DND-41 (cell line): ENCODE measurements at regions not wholly inside any gene's neighbourhood (a gene's known extent, or its start where the extent isn't known, plus 50 kb on each side); places are given as distances from the start of the nearest gene placed in this dataset.

Experiments
- ATAC-seq: fragments of 200-7000 bp; cut with Tn5 transposase; 3 replicates; pipeline ENCODE4 v1.9.1; 2021; ENCODE audit warnings: low read depth; ENCODE audit not compliant: insufficient read depth
- DNase-seq: peaks from one replicate; pipeline ENCODE4 v3.0.0-alpha.2; 2020
- H2AFZ ChIP-seq: 2 replicates; pipeline ENCODE4 v1.6.0; 2012; ENCODE audit warnings: low read depth, low read length
- H3K27ac ChIP-seq: 2 replicates; pipeline ENCODE4 v1.5.1; 2012; ENCODE audit warnings: low read length, inconsistent platforms
- H3K27me3 ChIP-seq: fragments of 200-600 bp; sonication (generic); 2 replicates; pipeline ENCODE4 v1.6.0; 2012; ENCODE audit warnings: low read length, mild to moderate bottlenecking, inconsistent platforms; ENCODE audit not compliant: insufficient read depth, poor library complexity
- H3K36me3 ChIP-seq: 2 replicates; pipeline ENCODE4 v1.5.1; 2012; ENCODE audit warnings: low read length, inconsistent platforms; ENCODE audit not compliant: insufficient read depth
- H3K4me1 ChIP-seq: 2 replicates; pipeline ENCODE4 v1.5.1; 2012; ENCODE audit warnings: mild to moderate bottlenecking, low read length; ENCODE audit not compliant: insufficient read depth
- H3K4me2 ChIP-seq: 2 replicates; pipeline ENCODE4 v1.6.0; 2012; ENCODE audit warnings: mild to moderate bottlenecking, moderate library complexity, low read length, inconsistent platforms; ENCODE audit not compliant: insufficient read depth
- H3K4me3 ChIP-seq, 2 experiments: fragments of 200-600 bp in 1 of 2; shearing (Covaris generic) in 1 of 2; 2 replicates each; pipeline ENCODE4 v1.5.1; 2012 to 2016; ENCODE audit warnings: inconsistent platforms in 2 of 2, low read length in 2 of 2, mild to moderate bottlenecking in 2 of 2, low read depth in 1 of 2, moderate library complexity in 1 of 2
- H3K79me2 ChIP-seq: 2 replicates; pipeline ENCODE4 v1.6.0; 2012; ENCODE audit warnings: low read length, inconsistent platforms; ENCODE audit not compliant: insufficient read depth
- H3K9ac ChIP-seq: 2 replicates; pipeline ENCODE4 v1.6.0; 2012; ENCODE audit warnings: low read depth, mild to moderate bottlenecking, inconsistent platforms, low read length, moderate library complexity
- H3K9me3 ChIP-seq: 2 replicates; pipeline ENCODE4 v1.5.1; 2012; ENCODE audit warnings: low read length, moderate library complexity, mild to moderate bottlenecking, inconsistent platforms; ENCODE audit not compliant: insufficient read depth, severe bottlenecking
- H4K20me1 ChIP-seq: 2 replicates; pipeline ENCODE4 v1.6.0; 2012; ENCODE audit warnings: low read length; ENCODE audit not compliant: insufficient read depth
- CTCF ChIP-seq: IDR thresholded peaks from 2 replicates; pipeline ENCODE4 v1.5.1; 2012; ENCODE audit warnings: borderline replicate concordance, low read length, moderate library complexity, mild to moderate bottlenecking; ENCODE audit not compliant: poor library complexity, severe bottlenecking; ENCODE audit errors: extremely low read depth
- EZH2 ChIP-seq: IDR thresholded peaks from 3 replicates; pipeline ENCODE4 v1.6.1; 2012; ENCODE audit warnings: borderline replicate concordance, low read depth, mild to moderate bottlenecking, moderate library complexity, low read length, inconsistent platforms; ENCODE audit not compliant: severe bottlenecking

DNA sequence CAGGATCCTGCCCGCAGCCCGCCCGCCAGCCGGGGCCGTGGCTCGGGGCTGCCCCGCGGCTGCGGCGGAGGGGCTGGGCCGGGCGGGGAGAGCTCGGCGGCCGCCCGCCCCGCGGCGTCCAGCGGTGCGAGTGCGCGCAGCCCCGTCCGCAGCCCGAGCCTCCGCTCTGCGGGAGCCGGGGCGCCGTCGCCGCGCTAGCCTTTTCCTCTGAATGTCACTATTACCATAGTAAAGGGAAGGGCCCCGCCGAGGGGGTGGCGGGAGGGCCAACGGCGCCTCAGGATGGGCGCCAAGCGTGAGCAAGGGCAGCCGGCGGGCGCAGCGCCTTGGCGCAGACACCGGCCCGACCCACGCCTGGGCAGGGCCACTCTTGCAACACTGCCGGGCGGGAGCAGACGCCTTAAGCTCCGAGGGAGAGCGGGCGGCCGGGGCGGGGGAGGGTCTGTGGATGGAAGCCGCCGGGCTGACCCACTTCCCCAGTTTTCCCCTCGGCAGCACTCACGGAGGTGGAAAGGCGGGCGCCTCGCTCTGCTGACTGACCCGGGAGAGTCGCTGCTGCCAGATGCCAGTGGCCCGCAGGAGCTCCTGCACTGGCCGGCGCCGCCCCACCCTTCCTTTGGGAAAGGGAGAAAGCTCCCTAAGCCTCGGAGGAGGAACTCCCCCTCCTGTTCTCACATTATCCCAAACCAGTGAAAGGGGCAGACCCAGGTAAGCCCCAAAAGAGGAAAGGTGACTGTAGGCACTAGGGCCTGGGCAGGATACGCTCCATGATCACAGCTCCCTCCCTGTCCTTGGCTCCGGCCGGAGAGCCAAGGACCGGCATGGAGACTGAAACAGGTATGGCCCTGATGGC, 329.4 kb downstream of the HNRNPD start:
- no peak for TF ChIP-seq CTCF
- no peak for TF ChIP-seq EZH2
- Histone ChIP-seq H3K36me3 (no peaks in the 10 kb centered on the region), H3K79me2 (no peaks in the 10 kb centered on the region), H3K4me1 (no peaks in the 10 kb centered on the region), H3K4me2 (no peak overlapping the region), H3K27ac (no peak overlapping the region), H3K4me3 (no peak overlapping the region), H2AFZ (no peak overlapping the region), H3K9ac (no peak overlapping the region), H3K9me3 (no peaks in the 10 kb centered on the region), H3K27me3 (no peaks in the 10 kb centered on the region), H4K20me1 (no peaks in the 10 kb centered on the region)
- DNase-seq: no peak
- ATAC-seq: no peak

DNA sequence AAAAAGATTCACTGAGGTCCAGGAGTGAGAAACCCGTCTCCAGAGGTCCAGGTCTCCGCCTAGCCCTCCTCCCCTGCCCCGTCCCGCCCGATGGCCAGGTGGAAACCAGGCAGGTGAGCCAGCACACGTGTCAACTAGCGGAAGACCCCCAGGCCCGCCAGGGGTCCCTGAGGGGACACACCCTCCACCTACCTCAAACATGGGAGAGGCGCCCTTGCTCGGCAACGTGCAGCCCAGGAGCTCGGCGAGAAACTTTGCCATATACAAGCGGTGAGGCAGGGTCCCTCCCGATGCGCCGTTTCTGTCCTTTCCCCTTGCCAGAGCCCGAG, 330.0 kb downstream of the HNRNPD start:
- Histone ChIP-seq H3K9ac (no peak overlapping the region), H3K27ac (no peak overlapping the region), H3K4me1 (no peaks in the 10 kb centered on the region), H3K4me2 (no peak overlapping the region), H3K36me3 (no peaks in the 10 kb centered on the region), H3K27me3 (no peaks in the 10 kb centered on the region), H3K79me2 (no peaks in the 10 kb centered on the region), H4K20me1 (no peaks in the 10 kb centered on the region), H3K4me3 (no peak overlapping the region), H2AFZ (no peak overlapping the region), H3K9me3 (no peaks in the 10 kb centered on the region)
- TF ChIP-seq CTCF: no peak
- TF ChIP-seq EZH2: no peak
- ATAC-seq (no peak), DNase-seq (no peak)

GRCh38 chr4:82043081-82043808, 330.5 kb downstream of the HNRNPD start:
- H4K20me1 ChIP-seq: no peaks in the 10 kb centered on the region
- no peaks in the 10 kb centered on the region for H3K36me3 ChIP-seq
- ATAC-seq (no peak), DNase-seq (no peak)
- no peak overlapping the region for H3K27ac ChIP-seq
- H3K4me3 ChIP-seq: no peak overlapping the region
- H3K79me2 ChIP-seq: no peaks in the 10 kb centered on the region
- no peaks in the 10 kb centered on the region for H3K4me1 ChIP-seq
- no peak overlapping the region for H2AFZ ChIP-seq
- H3K27me3 ChIP-seq: no peaks in the 10 kb centered on the region
- no peak overlapping the region for H3K9ac ChIP-seq
- H3K4me2 ChIP-seq: no peak overlapping the region
- TF ChIP-seq CTCF (no peak), EZH2 (no peak)
- H3K9me3 ChIP-seq: no peaks in the 10 kb centered on the region
